ENCODE measurements at regions not wholly inside any gene's neighbourhood (a gene's known extent, or its start where the extent isn't known, plus 50 kb on each side); places are given as distances from the start of the nearest gene placed in this dataset.

GRCh38 chr20:39395478-39396291 is 433.5 kb downstream of the DHX35 start:
- Histone ChIP-seq H3K27me3 (ENCODE audit: insufficient read depth, poor library complexity, severe bottlenecking) (peaks cover 6% of the 10 kb centered on the region), H3K4me3 (replicated peaks; ENCODE audit: insufficient read depth, low read length) (no peak overlapping the region), H3K27ac (replicated peaks) (no peak overlapping the region)
- no peak for DNase-seq (ENCODE audit: low read depth in 1 of 2, low spot score in 1 of 2)
- TF ChIP-seq, protein P1, sequence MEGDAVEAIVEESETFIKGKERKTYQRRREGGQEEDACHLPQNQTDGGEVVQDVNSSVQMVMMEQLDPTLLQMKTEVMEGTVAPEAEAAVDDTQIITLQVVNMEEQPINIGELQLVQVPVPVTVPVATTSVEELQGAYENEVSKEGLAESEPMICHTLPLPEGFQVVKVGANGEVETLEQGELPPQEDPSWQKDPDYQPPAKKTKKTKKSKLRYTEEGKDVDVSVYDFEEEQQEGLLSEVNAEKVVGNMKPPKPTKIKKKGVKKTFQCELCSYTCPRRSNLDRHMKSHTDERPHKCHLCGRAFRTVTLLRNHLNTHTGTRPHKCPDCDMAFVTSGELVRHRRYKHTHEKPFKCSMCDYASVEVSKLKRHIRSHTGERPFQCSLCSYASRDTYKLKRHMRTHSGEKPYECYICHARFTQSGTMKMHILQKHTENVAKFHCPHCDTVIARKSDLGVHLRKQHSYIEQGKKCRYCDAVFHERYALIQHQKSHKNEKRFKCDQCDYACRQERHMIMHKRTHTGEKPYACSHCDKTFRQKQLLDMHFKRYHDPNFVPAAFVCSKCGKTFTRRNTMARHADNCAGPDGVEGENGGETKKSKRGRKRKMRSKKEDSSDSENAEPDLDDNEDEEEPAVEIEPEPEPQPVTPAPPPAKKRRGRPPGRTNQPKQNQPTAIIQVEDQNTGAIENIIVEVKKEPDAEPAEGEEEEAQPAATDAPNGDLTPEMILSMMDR (IDR thresholded peaks at IDR 0.05; ENCODE audit: insufficient read depth, low read length): no peak
- TF ChIP-seq GABPA (IDR thresholded peaks at IDR 0.05; ENCODE audit: low read depth) (no peak), POLR2AphosphoS5 (IDR thresholded peaks at IDR 0.05; ENCODE audit: low read depth) (no peak), SPI1 (IDR thresholded peaks at IDR 0.05; ENCODE audit: borderline replicate concordance, low read depth) (no peak)
- TF ChIP-seq, protein P2, sequence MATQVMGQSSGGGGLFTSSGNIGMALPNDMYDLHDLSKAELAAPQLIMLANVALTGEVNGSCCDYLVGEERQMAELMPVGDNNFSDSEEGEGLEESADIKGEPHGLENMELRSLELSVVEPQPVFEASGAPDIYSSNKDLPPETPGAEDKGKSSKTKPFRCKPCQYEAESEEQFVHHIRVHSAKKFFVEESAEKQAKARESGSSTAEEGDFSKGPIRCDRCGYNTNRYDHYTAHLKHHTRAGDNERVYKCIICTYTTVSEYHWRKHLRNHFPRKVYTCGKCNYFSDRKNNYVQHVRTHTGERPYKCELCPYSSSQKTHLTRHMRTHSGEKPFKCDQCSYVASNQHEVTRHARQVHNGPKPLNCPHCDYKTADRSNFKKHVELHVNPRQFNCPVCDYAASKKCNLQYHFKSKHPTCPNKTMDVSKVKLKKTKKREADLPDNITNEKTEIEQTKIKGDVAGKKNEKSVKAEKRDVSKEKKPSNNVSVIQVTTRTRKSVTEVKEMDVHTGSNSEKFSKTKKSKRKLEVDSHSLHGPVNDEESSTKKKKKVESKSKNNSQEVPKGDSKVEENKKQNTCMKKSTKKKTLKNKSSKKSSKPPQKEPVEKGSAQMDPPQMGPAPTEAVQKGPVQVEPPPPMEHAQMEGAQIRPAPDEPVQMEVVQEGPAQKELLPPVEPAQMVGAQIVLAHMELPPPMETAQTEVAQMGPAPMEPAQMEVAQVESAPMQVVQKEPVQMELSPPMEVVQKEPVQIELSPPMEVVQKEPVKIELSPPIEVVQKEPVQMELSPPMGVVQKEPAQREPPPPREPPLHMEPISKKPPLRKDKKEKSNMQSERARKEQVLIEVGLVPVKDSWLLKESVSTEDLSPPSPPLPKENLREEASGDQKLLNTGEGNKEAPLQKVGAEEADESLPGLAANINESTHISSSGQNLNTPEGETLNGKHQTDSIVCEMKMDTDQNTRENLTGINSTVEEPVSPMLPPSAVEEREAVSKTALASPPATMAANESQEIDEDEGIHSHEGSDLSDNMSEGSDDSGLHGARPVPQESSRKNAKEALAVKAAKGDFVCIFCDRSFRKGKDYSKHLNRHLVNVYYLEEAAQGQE (IDR thresholded peaks at IDR 0.05; ENCODE audit: insufficient replicate concordance, low read depth): no peak

DNA sequence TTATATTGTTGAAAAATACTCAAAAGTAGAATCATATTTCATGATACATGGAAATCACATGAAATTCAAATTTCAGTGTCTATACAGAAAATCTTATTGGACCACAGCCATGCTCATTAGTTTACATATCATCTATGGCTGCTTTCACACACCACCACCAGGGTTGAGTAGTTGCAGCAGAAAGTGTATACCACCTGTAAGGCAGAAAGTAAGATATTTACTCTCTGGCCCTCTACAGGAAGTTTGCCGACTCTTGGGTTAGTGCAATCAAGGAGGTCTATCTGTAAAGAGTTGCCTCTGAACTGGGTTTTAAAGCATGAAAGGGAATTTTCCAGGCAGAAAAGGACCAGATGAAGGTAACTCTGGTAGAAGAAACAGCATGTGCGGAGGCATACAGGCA is 432.3 kb downstream of the DHX35 start:
- Histone ChIP-seq H3K27ac (replicated peaks) (no peak overlapping the region), H3K4me3 (replicated peaks; ENCODE audit: insufficient read depth, low read length) (no peak overlapping the region), H3K27me3 (ENCODE audit: insufficient read depth, poor library complexity, severe bottlenecking) (peaks cover 6% of the 10 kb centered on the region)
- no peak for TF ChIP-seq GABPA (IDR thresholded peaks at IDR 0.05; ENCODE audit: low read depth)
- TF ChIP-seq, protein P1 (IDR thresholded peaks at IDR 0.05; ENCODE audit: insufficient read depth, low read length): no peak
- no peak for TF ChIP-seq POLR2AphosphoS5 (IDR thresholded peaks at IDR 0.05; ENCODE audit: low read depth)
- TF ChIP-seq, protein P2 (IDR thresholded peaks at IDR 0.05; ENCODE audit: insufficient replicate concordance, low read depth): no peak
- no peak for TF ChIP-seq SPI1 (IDR thresholded peaks at IDR 0.05; ENCODE audit: borderline replicate concordance, low read depth)
- no peak for DNase-seq (ENCODE audit: low read depth in 1 of 2, low spot score in 1 of 2)

DNA sequence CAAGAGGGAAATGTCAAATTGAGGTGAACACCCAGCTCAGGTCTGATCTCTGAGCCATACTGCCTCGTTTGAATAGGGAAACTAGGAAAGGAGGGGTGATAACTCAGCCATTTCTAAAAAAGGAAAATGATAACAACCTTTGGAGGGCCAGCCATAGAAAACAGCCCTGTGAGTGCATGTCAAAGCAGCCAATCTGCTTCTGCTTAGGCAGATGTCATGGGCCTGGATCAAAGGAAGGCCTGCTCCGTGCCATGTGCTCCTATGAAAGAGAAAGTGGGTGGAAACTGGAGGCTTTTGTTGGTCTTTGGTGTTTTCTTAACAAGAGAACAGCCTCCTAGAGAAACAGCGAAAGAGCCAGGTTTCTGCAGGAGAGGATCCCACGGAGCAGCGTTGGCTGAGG is 428.0 kb downstream of the DHX35 start:
- no peak for DNase-seq (ENCODE audit: low read depth in 1 of 2, low spot score in 1 of 2)
- TF ChIP-seq, protein P1 (IDR thresholded peaks at IDR 0.05; ENCODE audit: insufficient read depth, low read length): no peak
- TF ChIP-seq POLR2AphosphoS5 (IDR thresholded peaks at IDR 0.05; ENCODE audit: low read depth) (no peak), SPI1 (IDR thresholded peaks at IDR 0.05; ENCODE audit: borderline replicate concordance, low read depth) (no peak), GABPA (IDR thresholded peaks at IDR 0.05; ENCODE audit: low read depth) (no peak)
- TF ChIP-seq, protein P2 (IDR thresholded peaks at IDR 0.05; ENCODE audit: insufficient replicate concordance, low read depth): no peak
- Histone ChIP-seq H3K4me3 (replicated peaks; ENCODE audit: insufficient read depth, low read length) (no peak overlapping the region), H3K27me3 (ENCODE audit: insufficient read depth, poor library complexity, severe bottlenecking) (peaks cover 6% of the 10 kb centered on the region), H3K27ac (replicated peaks) (no peak overlapping the region)
